ENCODE measurements at regions not wholly inside any gene's neighbourhood (a gene's known extent, or its start where the extent isn't known, plus 50 kb on each side); places are given as distances from the start of the nearest gene placed in this dataset.

DNA sequence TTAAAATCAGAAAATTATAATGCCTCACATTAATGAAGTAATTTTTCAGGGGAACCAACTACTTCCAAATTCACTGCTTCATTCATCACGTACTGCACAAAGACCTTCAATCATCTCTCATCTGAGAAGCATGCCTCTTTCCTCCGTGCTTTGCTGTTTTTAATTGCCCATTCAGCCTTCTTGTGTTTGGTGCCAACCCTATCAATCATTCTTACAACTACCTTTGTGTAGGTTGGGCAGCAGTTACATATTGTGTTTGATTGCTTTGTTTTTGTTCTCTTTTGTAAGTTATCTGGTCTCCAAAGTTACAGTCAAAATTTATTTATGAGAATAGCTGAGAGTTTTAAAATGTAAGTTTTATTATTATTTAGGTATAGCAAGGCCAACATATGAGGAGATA, 549.0 kb upstream of the SLC8A1 start:
- ATAC-seq (ENCODE audit: low read depth) (no peak), DNase-seq (ENCODE audit: low spot score) (no peak)
- no peak overlapping the region for H3K4me3 ChIP-seq (ENCODE audit: severe bottlenecking)
- H3K9me3 ChIP-seq (ENCODE audit: severe bottlenecking) = no peaks in the 10 kb centered on the region
- TF ChIP-seq, protein P1, sequence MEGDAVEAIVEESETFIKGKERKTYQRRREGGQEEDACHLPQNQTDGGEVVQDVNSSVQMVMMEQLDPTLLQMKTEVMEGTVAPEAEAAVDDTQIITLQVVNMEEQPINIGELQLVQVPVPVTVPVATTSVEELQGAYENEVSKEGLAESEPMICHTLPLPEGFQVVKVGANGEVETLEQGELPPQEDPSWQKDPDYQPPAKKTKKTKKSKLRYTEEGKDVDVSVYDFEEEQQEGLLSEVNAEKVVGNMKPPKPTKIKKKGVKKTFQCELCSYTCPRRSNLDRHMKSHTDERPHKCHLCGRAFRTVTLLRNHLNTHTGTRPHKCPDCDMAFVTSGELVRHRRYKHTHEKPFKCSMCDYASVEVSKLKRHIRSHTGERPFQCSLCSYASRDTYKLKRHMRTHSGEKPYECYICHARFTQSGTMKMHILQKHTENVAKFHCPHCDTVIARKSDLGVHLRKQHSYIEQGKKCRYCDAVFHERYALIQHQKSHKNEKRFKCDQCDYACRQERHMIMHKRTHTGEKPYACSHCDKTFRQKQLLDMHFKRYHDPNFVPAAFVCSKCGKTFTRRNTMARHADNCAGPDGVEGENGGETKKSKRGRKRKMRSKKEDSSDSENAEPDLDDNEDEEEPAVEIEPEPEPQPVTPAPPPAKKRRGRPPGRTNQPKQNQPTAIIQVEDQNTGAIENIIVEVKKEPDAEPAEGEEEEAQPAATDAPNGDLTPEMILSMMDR (IDR thresholded peaks at IDR 0.05; ENCODE audit: poor library complexity, severe bottlenecking) = no peak
- H3K27ac ChIP-seq (ENCODE audit: poor library complexity, severe bottlenecking) = no peak overlapping the region
- no peaks in the 10 kb centered on the region for H3K4me1 ChIP-seq (ENCODE audit: insufficient read depth, poor library complexity, severe bottlenecking)
- peaks cover 2% of the 10 kb centered on the region for H3K27me3 ChIP-seq (ENCODE audit: insufficient read depth, poor library complexity, severe bottlenecking)
- H3K36me3 ChIP-seq (ENCODE audit: low read depth) = no peaks in the 10 kb centered on the region

DNA sequence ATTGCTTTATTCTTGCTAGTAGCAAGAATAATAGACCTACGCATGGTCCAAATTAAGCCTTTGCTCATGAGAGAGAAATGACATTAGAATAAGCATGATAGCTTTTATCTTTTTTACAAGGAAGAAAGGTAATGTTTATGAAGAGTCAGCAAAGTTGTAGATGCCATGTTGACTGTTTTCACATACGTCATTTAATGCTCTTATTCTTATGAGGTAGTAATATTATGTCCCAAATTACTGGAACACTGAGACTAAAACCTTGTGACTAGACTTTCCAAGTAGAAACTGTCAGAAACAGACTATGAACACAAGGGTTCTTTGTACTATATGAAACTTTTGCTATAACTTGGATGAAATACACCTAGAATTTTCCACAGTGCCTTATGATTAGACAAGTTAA, 552.8 kb upstream of the SLC8A1 start:
- no peak for DNase-seq (ENCODE audit: low spot score)
- ATAC-seq (ENCODE audit: low read depth) = no peak
- no peaks in the 10 kb centered on the region for H3K9me3 ChIP-seq (ENCODE audit: severe bottlenecking)

GRCh38 chr2:41020358-41020757, 568.5 kb upstream of the SLC8A1 start:
- H3K27me3 ChIP-seq (ENCODE audit: insufficient read depth, poor library complexity, severe bottlenecking) = peaks cover 2% of the 10 kb centered on the region
- TF ChIP-seq, protein P1 (IDR thresholded peaks at IDR 0.05; ENCODE audit: poor library complexity, severe bottlenecking) = no peak
- no peaks in the 10 kb centered on the region for H3K9me3 ChIP-seq (ENCODE audit: severe bottlenecking)
- H3K4me3 ChIP-seq (ENCODE audit: severe bottlenecking) = no peak overlapping the region
- no peak overlapping the region for H3K27ac ChIP-seq (ENCODE audit: poor library complexity, severe bottlenecking)
- DNase-seq (ENCODE audit: low spot score) (no peak), ATAC-seq (ENCODE audit: low read depth) (no peak)
- no peaks in the 10 kb centered on the region for H3K36me3 ChIP-seq (ENCODE audit: low read depth)
- H3K4me1 ChIP-seq (ENCODE audit: insufficient read depth, poor library complexity, severe bottlenecking) = no peaks in the 10 kb centered on the region

More for the DNA sequence above, 552.8 kb upstream of the SLC8A1 start:
- Histone ChIP-seq H3K27ac (ENCODE audit: poor library complexity, severe bottlenecking) (no peak overlapping the region), H3K36me3 (ENCODE audit: low read depth) (no peaks in the 10 kb centered on the region), H3K4me1 (ENCODE audit: insufficient read depth, poor library complexity, severe bottlenecking) (no peaks in the 10 kb centered on the region), H3K27me3 (ENCODE audit: insufficient read depth, poor library complexity, severe bottlenecking) (peaks cover 6% of the 10 kb centered on the region), H3K4me3 (ENCODE audit: severe bottlenecking) (no peak overlapping the region)
- TF ChIP-seq, protein P1 (IDR thresholded peaks at IDR 0.05; ENCODE audit: poor library complexity, severe bottlenecking) = no peak

DNA sequence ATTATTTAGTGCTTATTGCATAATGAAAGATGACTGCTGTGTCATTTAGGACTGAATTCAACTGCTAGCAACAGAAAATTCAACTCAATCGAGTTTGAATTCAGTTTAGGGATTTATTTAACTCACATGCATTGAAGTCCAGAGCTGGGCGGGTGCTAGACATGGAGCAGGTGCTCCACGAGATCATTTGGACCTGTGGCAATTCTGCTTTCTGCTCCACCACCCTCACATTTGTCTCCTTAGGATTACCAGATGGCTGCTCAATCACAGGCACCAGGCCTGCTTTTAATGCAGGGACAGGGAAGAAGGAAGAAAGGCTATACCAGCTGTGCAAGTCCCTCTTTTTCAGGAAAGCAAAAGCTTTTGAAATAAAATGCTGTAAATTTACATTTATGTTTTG, 572.9 kb upstream of the SLC8A1 start:
- Histone ChIP-seq H3K36me3 (ENCODE audit: low read depth) (no peaks in the 10 kb centered on the region), H3K4me3 (ENCODE audit: severe bottlenecking) (no peak overlapping the region), H3K9me3 (ENCODE audit: severe bottlenecking) (no peaks in the 10 kb centered on the region), H3K27me3 (ENCODE audit: insufficient read depth, poor library complexity, severe bottlenecking) (no peaks in the 10 kb centered on the region), H3K4me1 (ENCODE audit: insufficient read depth, poor library complexity, severe bottlenecking) (no peaks in the 10 kb centered on the region), H3K27ac (ENCODE audit: poor library complexity, severe bottlenecking) (no peak overlapping the region)
- TF ChIP-seq, protein P1 (IDR thresholded peaks at IDR 0.05; ENCODE audit: poor library complexity, severe bottlenecking) = no peak
- ATAC-seq (ENCODE audit: low read depth) (no peak), DNase-seq (ENCODE audit: low spot score) (no peak)

DNA sequence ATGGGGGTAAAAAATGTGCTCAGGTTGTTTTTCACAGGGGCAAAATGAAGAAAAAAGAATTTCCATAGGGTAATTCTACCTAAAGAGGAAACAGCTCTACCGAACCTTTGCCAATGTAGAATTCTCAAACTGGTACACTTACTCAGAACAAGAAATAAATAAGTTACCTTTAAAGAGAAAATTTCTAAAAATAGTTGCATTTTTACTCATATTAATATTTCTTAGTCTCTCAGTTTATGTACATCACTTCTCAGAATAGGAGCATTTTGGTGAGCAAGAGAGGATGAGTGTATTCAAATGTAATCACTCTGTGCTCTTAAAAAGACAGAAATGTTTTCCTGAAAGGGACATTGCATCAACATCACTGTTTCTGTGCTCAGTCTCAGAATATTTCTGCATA, 574.7 kb upstream of the SLC8A1 start:
- no peak for ATAC-seq (ENCODE audit: low read depth)
- no peak overlapping the region for H3K27ac ChIP-seq (ENCODE audit: poor library complexity, severe bottlenecking)
- no peaks in the 10 kb centered on the region for H3K9me3 ChIP-seq (ENCODE audit: severe bottlenecking)
- no peaks in the 10 kb centered on the region for H3K36me3 ChIP-seq (ENCODE audit: low read depth)
- TF ChIP-seq, protein P1 (IDR thresholded peaks at IDR 0.05; ENCODE audit: poor library complexity, severe bottlenecking) = no peak
- no peak overlapping the region for H3K4me3 ChIP-seq (ENCODE audit: severe bottlenecking)
- DNase-seq (ENCODE audit: low spot score) = no peak
- no peaks in the 10 kb centered on the region for H3K4me1 ChIP-seq (ENCODE audit: insufficient read depth, poor library complexity, severe bottlenecking)
- H3K27me3 ChIP-seq (ENCODE audit: insufficient read depth, poor library complexity, severe bottlenecking) = no peaks in the 10 kb centered on the region

All from RWPE2 (cell line).